Caki2 (cell line): ENCODE measurements at regions not wholly inside any gene's neighbourhood (a gene's known extent, or its start where the extent isn't known, plus 50 kb on each side); places are given as distances from the start of the nearest gene placed in this dataset.
A peak's percentile ranks its signal among the peaks of the same experiment; 100 is the strongest.

Experiments
- DNase-seq: peaks from one replicate; pipeline ENCODE4 v3.0.0-alpha.2; 2015; ENCODE audit warnings: low read depth
- in situ Hi-C: cut with HindIII; loops from 2 replicates; pipeline ENCODE4 v1.10.0; 2016; ENCODE audit warnings: low sequenced_read_pairs, low pct_unique_long_range_greater_than_20kb, mixed read lengths

GRCh38 chr20:11182720-11183119 is 508.9 kb upstream of the JAG1 start:
- no peak for DNase-seq
- in situ Hi-C loops, result no loop called here

GRCh38 chr20:11186301-11187008 is 512.7 kb upstream of the JAG1 start:
- in situ Hi-C loops, result no loop called here
- DNase-seq, result no peak

- no peak for DNase-seq
- in situ Hi-C loops, result no loop called here
Measured at GRCh38 chr20:11188843-11189603, 515.2 kb upstream of the JAG1 start.

GRCh38 chr20:11190741-11191140 is 516.9 kb upstream of the JAG1 start:
- DNase-seq, result no peak
- in situ Hi-C loops, result no loop called here

- no peak for DNase-seq
- in situ Hi-C loops, result no loop called here
Measured at GRCh38 chr20:11192106-11192505, 518.3 kb upstream of the JAG1 start.

- in situ Hi-C loops, result no loop called here
- DNase-seq, result no peak
Measured at GRCh38 chr20:11193241-11193640, 519.4 kb upstream of the JAG1 start.

- DNase-seq, result no peak
Measured at GRCh38 chr20:11195169-11195568, 521.4 kb upstream of the JAG1 start.

GRCh38 chr20:11195899-11196558 is 522.2 kb upstream of the JAG1 start:
- in situ Hi-C loops, result no loop called here
- DNase-seq, result peak; percentile 65

More at GRCh38 chr20:11195169-11195568, 521.4 kb upstream of the JAG1 start:
- in situ Hi-C loops, result no loop called here

- no peak for DNase-seq
- in situ Hi-C loops, result no loop called here
Measured at GRCh38 chr20:11197851-11198250, 524.1 kb upstream of the JAG1 start.

GRCh38 chr20:11200423-11200822 is 526.6 kb upstream of the JAG1 start:
- DNase-seq, result no peak
- in situ Hi-C loops, result no loop called here

- DNase-seq, result peak; percentile 78
- in situ Hi-C loops, result no loop called here
Measured at GRCh38 chr20:11204926-11205768, 531.3 kb upstream of the JAG1 start.

- no peak for DNase-seq
- in situ Hi-C loops, result no loop called here
Measured at GRCh38 chr20:11205769-11206362, 532.1 kb upstream of the JAG1 start.

- DNase-seq, result peak; percentile 92
- in situ Hi-C loops, result no loop called here
Measured at GRCh38 chr20:11207749-11208502, 534.1 kb upstream of the JAG1 start.

- in situ Hi-C loops, result no loop called here
- no peak for DNase-seq
Measured at GRCh38 chr20:11210611-11211010, 536.8 kb upstream of the JAG1 start.

GRCh38 chr20:11212272-11212671 is 538.5 kb upstream of the JAG1 start:
- DNase-seq, result no peak
- in situ Hi-C loops, result no loop called here

- in situ Hi-C loops, result no loop called here
- no peak for DNase-seq
Measured at GRCh38 chr20:11212902-11213301, 539.1 kb upstream of the JAG1 start.

GRCh38 chr20:11214256-11214840 is 540.5 kb upstream of the JAG1 start:
- DNase-seq, result no peak
- in situ Hi-C loops, result no loop called here
